ENCODE measurements at regions not wholly inside any gene's neighbourhood (a gene's known extent, or its start where the extent isn't known, plus 50 kb on each side); places are given as distances from the start of the nearest gene placed in this dataset.

DNA sequence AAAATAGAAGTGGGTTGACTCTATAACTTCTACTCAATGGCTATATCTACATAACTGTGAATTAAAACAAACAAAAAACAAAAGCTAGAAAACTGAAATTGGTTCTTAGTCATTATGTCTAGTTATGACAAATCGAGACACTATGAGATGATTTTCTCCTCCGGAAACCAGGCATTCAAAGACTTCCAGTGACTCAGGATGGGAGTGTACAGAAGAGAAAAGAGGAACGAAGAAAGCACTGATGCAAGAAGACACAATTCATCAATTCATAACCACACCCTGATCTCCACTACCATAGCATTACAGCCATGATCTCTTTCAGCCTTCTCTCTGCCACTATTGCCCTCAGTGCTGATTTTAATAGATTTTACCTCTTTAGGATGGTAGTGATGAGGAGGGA is 253.6 kb downstream of the CBLL2 start (continued):
- TF ChIP-seq, protein P1, sequence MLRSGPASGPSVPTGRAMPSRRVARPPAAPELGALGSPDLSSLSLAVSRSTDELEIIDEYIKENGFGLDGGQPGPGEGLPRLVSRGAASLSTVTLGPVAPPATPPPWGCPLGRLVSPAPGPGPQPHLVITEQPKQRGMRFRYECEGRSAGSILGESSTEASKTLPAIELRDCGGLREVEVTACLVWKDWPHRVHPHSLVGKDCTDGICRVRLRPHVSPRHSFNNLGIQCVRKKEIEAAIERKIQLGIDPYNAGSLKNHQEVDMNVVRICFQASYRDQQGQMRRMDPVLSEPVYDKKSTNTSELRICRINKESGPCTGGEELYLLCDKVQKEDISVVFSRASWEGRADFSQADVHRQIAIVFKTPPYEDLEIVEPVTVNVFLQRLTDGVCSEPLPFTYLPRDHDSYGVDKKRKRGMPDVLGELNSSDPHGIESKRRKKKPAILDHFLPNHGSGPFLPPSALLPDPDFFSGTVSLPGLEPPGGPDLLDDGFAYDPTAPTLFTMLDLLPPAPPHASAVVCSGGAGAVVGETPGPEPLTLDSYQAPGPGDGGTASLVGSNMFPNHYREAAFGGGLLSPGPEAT (IDR thresholded peaks at IDR 0.05; ENCODE audit: low read depth): 0 out of 2 replicates have a peak, but pooled peaks have one; percentile 23
- TF ChIP-seq GABPA (IDR thresholded peaks at IDR 0.05; ENCODE audit: low read depth) (peak; percentile 71; the same call in 1 of the 2 replicates), KDM1A (IDR thresholded peaks at IDR 0.05; ENCODE audit: borderline replicate concordance) (no peak), CEBPZ (IDR thresholded peaks at IDR 0.05; ENCODE audit: low read depth, low read length) (no peak), BRCA1 (IDR thresholded peaks at IDR 0.05; ENCODE audit: low read depth, low read length) (no peak), IRF5 (IDR thresholded peaks at IDR 0.05; ENCODE audit: borderline replicate concordance) (no peak), DPF2 (IDR thresholded peaks at IDR 0.05) (peak; percentile 97), MEF2A (IDR thresholded peaks at IDR 0.05; ENCODE audit: insufficient read depth, low read depth, low read length) (0 out of 2 replicates have a peak, but pooled peaks have one; percentile 57), POLR2AphosphoS2 (IDR thresholded peaks at IDR 0.05; ENCODE audit: low read depth, low read length) (no peak), HDGF (IDR thresholded peaks at IDR 0.05) (no peak), CREB1 (IDR thresholded peaks at IDR 0.05; ENCODE audit: low read depth) (0 out of 2 replicates have a peak, but pooled peaks have one; percentile 27), SPI1 (IDR thresholded peaks at IDR 0.05; ENCODE audit: borderline replicate concordance, insufficient read depth, low read depth, low read length) (peak; percentile 18; the same call in 1 of the 2 replicates), CTCF (IDR thresholded peaks at IDR 0.05 in 2 of 3, conservative IDR thresholded peaks at IDR 0.05 in 1 of 3; ENCODE audit: control insufficient read depth in 2 of 3, extremely low read depth in 1 of 3, insufficient read depth in 1 of 3, low read depth in 3 of 3, low read length in 3 of 3) (no peak), PAX5 (IDR thresholded peaks at IDR 0.05; ENCODE audit: borderline replicate concordance, low read depth, low read length) (peak; percentile 83; the same call in 1 of the 2 replicates)
- TF ChIP-seq, protein P2, sequence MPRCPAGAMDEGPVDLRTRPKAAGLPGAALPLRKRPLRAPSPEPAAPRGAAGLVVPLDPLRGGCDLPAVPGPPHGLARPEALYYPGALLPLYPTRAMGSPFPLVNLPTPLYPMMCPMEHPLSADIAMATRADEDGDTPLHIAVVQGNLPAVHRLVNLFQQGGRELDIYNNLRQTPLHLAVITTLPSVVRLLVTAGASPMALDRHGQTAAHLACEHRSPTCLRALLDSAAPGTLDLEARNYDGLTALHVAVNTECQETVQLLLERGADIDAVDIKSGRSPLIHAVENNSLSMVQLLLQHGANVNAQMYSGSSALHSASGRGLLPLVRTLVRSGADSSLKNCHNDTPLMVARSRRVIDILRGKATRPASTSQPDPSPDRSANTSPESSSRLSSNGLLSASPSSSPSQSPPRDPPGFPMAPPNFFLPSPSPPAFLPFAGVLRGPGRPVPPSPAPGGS (IDR thresholded peaks at IDR 0.05; ENCODE audit: borderline replicate concordance, insufficient read depth, low read depth, low read length, poor library complexity, severe bottlenecking): peak; percentile 77
